NT2/D1 (cell line): ENCODE measurements at regions not wholly inside any gene's neighbourhood (a gene's known extent, or its start where the extent isn't known, plus 50 kb on each side); places are given as distances from the start of the nearest gene placed in this dataset.

ENCODE experiments used
- SUZ12 ChIP-seq: IDR thresholded peaks from 2 replicates; pipeline ENCODE4 v1.6.1; 2011; ENCODE audit not compliant: insufficient read length, insufficient read depth; ENCODE audit errors: extremely low read depth
- YY1 ChIP-seq: IDR thresholded peaks from 2 replicates; pipeline ENCODE4 v1.6.1; 2011; ENCODE audit not compliant: insufficient read length, insufficient read depth

DNA sequence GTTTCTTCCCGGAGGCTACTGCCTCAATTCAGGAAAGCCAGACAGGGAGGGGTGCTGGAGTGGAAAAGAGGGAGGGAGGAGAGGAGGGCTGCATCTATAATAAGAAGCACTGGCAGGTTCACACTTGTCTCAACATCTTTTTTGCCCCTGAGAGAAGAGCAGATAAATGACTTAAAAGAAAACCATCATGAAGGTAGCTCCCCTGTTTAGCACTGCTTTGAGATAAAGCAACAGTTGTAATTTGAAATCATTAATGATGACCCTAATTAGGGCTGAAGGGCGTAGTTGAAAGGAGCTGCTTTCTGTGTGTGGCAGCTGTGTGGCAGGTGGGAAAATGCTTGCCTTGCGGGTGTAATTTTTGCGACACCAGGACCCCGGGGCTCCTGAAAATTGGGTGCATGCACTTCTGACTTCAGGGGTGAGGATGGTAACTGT lies 222.8 kb upstream of the IL12A start:
- TF ChIP-seq YY1: no peak
- no peak for TF ChIP-seq SUZ12
